ENCODE measurements at regions not wholly inside any gene's neighbourhood (a gene's known extent, or its start where the extent isn't known, plus 50 kb on each side); places are given as distances from the start of the nearest gene placed in this dataset.

DNA sequence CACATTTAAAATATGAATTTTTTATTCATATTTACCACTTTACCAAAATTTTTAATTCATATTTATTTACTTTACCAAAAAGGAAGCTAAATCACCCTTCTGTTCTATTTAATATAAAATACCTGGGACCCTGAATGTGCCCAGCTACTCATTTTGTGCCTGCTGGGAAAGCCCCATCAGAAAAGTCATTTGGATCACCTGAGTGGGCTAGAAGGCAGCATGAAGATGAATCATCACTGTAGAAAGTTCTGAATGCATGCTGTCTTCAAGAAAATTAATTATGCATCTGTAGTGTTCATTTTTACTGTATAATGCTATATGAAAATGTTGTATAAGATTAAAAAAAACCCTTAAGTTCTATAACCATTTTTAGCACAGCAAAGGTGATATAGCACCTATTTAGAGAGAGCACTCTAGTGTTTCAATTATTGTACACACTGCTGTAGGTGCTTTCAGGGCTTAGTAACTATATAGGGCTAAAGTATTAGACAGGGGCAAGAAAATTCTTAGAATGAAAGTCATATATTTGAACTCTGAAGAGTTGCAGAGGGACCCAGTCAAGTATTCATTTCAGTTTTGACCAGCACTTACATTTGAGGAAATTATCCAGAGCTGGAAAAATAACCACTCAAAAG, 175.1 kb downstream of the NFKBIZ start:
- Histone ChIP-seq H4K20me1 (ENCODE audit: insufficient read depth, low read length) (no peaks in the 10 kb centered on the region), H3K79me2 (ENCODE audit: insufficient read depth, low read length) (no peaks in the 10 kb centered on the region), H3K4me1 (ENCODE audit: insufficient read depth, low read length) (no peaks in the 10 kb centered on the region), H3K27me3 (ENCODE audit: insufficient read depth, low read length, poor library complexity) (no peaks in the 10 kb centered on the region), H3K4me2 (ENCODE audit: insufficient read depth, low read length) (no peak overlapping the region), H3K36me3 (ENCODE audit: insufficient read depth, low read length) (no peaks in the 10 kb centered on the region), H2AFZ (ENCODE audit: low read depth, low read length) (no peak overlapping the region), H3K9me3 (ENCODE audit: insufficient read depth, low read length, severe bottlenecking) (no peaks in the 10 kb centered on the region), H3K27ac (ENCODE audit: low read length) (no peak overlapping the region), H3K4me3 (ENCODE audit: low read depth in 1 of 2, low read length in 2 of 2) (no peak overlapping the region), H3K9ac (ENCODE audit: low read depth, low read length) (no peak overlapping the region)
- TF ChIP-seq, protein P1, sequence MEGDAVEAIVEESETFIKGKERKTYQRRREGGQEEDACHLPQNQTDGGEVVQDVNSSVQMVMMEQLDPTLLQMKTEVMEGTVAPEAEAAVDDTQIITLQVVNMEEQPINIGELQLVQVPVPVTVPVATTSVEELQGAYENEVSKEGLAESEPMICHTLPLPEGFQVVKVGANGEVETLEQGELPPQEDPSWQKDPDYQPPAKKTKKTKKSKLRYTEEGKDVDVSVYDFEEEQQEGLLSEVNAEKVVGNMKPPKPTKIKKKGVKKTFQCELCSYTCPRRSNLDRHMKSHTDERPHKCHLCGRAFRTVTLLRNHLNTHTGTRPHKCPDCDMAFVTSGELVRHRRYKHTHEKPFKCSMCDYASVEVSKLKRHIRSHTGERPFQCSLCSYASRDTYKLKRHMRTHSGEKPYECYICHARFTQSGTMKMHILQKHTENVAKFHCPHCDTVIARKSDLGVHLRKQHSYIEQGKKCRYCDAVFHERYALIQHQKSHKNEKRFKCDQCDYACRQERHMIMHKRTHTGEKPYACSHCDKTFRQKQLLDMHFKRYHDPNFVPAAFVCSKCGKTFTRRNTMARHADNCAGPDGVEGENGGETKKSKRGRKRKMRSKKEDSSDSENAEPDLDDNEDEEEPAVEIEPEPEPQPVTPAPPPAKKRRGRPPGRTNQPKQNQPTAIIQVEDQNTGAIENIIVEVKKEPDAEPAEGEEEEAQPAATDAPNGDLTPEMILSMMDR (IDR thresholded peaks at IDR 0.05; ENCODE audit: borderline replicate concordance, extremely low read depth, low read length, poor library complexity, severe bottlenecking): no peak
- TF ChIP-seq EZH2 (IDR thresholded peaks at IDR 0.05; ENCODE audit: borderline replicate concordance, low read depth, low read length, severe bottlenecking): no peak
- ATAC-seq (ENCODE audit: insufficient read depth, low read depth): no peak
- DNase-seq: no peak

DNA sequence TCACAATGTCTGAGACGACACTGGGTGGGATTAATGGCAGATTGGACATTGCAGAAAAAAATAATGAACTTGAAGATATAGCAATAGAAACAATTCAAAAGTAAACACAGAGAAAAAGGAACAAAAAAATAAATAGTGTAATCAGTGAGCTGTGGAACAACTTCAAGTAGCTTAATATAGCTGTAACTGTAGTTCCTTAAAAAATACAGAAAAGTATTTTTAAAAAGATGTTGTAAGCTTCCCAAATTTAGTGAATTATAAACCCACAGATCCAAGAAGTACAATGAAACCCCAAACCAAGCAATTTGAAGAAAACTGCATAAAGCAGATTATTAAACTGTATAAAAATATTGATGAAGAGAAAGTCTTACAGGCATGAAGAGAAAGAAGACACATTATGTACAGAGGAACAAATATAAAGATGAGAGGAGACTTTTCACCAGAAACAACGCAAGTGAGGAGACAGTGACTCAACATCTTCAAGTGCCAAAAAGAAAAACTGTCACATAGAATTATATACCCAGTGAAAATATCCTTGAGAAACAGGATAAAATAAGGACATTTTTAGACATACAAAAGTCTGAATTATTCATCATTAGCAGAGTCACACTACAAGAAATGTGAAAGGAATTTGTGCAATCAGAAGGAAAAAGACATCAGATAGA, 176.4 kb downstream of the NFKBIZ start:
- Histone ChIP-seq H3K9ac (ENCODE audit: low read depth, low read length) (no peak overlapping the region), H2AFZ (ENCODE audit: low read depth, low read length) (no peak overlapping the region), H3K27ac (ENCODE audit: low read length) (no peak overlapping the region), H4K20me1 (ENCODE audit: insufficient read depth, low read length) (no peaks in the 10 kb centered on the region), H3K79me2 (ENCODE audit: insufficient read depth, low read length) (no peaks in the 10 kb centered on the region), H3K4me3 (ENCODE audit: low read depth in 1 of 2, low read length in 2 of 2) (no peak overlapping the region), H3K4me1 (ENCODE audit: insufficient read depth, low read length) (no peaks in the 10 kb centered on the region), H3K27me3 (ENCODE audit: insufficient read depth, low read length, poor library complexity) (no peaks in the 10 kb centered on the region), H3K9me3 (ENCODE audit: insufficient read depth, low read length, severe bottlenecking) (no peaks in the 10 kb centered on the region), H3K4me2 (ENCODE audit: insufficient read depth, low read length) (no peak overlapping the region), H3K36me3 (ENCODE audit: insufficient read depth, low read length) (no peaks in the 10 kb centered on the region)
- TF ChIP-seq EZH2 (IDR thresholded peaks at IDR 0.05; ENCODE audit: borderline replicate concordance, low read depth, low read length, severe bottlenecking): no peak
- TF ChIP-seq, protein P1 (IDR thresholded peaks at IDR 0.05; ENCODE audit: borderline replicate concordance, extremely low read depth, low read length, poor library complexity, severe bottlenecking): no peak
- ATAC-seq (ENCODE audit: insufficient read depth, low read depth): no peak
- no peak for DNase-seq

DNA sequence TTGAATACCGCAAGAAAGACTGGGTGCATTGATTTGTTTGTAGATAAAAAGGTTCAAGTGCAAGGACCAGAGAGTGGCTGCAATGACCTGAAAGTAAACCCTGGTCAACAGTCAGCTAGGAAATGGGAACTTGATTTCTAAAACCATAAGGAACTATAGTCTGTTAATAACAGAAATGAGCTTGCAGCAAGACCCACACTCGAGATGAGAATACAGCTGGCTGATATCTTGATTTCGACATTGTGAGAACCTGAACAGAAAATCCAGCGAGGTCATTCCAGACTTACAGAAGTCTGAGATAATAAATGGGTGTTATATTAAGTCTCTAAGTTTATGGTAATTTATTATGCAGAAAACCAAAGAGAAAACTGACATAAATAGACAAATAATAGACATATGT, 177.3 kb downstream of the NFKBIZ start:
- no peak overlapping the region for H3K9ac ChIP-seq (ENCODE audit: low read depth, low read length)

More for the DNA sequence above, 177.3 kb downstream of the NFKBIZ start:
- no peak for DNase-seq
- ATAC-seq (ENCODE audit: insufficient read depth, low read depth): no peak
- Histone ChIP-seq H3K27me3 (ENCODE audit: insufficient read depth, low read length, poor library complexity) (no peaks in the 10 kb centered on the region), H3K27ac (ENCODE audit: low read length) (no peak overlapping the region), H4K20me1 (ENCODE audit: insufficient read depth, low read length) (no peaks in the 10 kb centered on the region), H2AFZ (ENCODE audit: low read depth, low read length) (no peak overlapping the region), H3K36me3 (ENCODE audit: insufficient read depth, low read length) (no peaks in the 10 kb centered on the region), H3K4me1 (ENCODE audit: insufficient read depth, low read length) (no peaks in the 10 kb centered on the region), H3K9me3 (ENCODE audit: insufficient read depth, low read length, severe bottlenecking) (no peaks in the 10 kb centered on the region), H3K4me3 (ENCODE audit: low read depth in 1 of 2, low read length in 2 of 2) (no peak overlapping the region), H3K79me2 (ENCODE audit: insufficient read depth, low read length) (no peaks in the 10 kb centered on the region), H3K4me2 (ENCODE audit: insufficient read depth, low read length) (no peak overlapping the region)
- TF ChIP-seq, protein P1 (IDR thresholded peaks at IDR 0.05; ENCODE audit: borderline replicate concordance, extremely low read depth, low read length, poor library complexity, severe bottlenecking): no peak
- no peak for TF ChIP-seq EZH2 (IDR thresholded peaks at IDR 0.05; ENCODE audit: borderline replicate concordance, low read depth, low read length, severe bottlenecking)

Measured in DND-41 (cell line).